CD4-positive, CD25-positive, alpha-beta regulatory T cell (primary cell): ENCODE measurements at regions not wholly inside any gene's neighbourhood (a gene's known extent, or its start where the extent isn't known, plus 50 kb on each side); places are given as distances from the start of the nearest gene placed in this dataset.
"Not testable (repeated sequence)": the region's sequence is repeated elsewhere in the genome, so short reads cannot be mapped to it uniquely, and the experiment has no call there.

Experiments
- ATAC-seq, 2 donors: fragments of 150-1000 bp; cut with Tn5 transposase; one replicate each; pipeline ENCODE4 v1.10.0; 2021; ENCODE audit warnings: low read depth in 2 of 2, moderate number of reproducible peaks in 2 of 2, moderate library complexity in 1 of 2
- DNase-seq, 3 donors: peaks; one replicate each; pipeline versions ENCODE4 v3.0.0 to v3.0.0-alpha.2; 2012 to 2022; ENCODE audit warnings: mixed read lengths in 1 of 3
- H3K27ac ChIP-seq: one replicate; pipeline ENCODE4 v1.7.0; 2013; ENCODE audit warnings: mild to moderate bottlenecking, low read length; ENCODE audit not compliant: insufficient read depth, poor library complexity, severe bottlenecking
- H3K27me3 ChIP-seq: one replicate; pipeline ENCODE4 v1.7.0; 2013; ENCODE audit warnings: low read length; ENCODE audit not compliant: control insufficient read depth, insufficient read depth
- H3K36me3 ChIP-seq: one replicate; pipeline ENCODE4 v1.7.0; 2013; ENCODE audit warnings: mild to moderate bottlenecking, low read length, moderate library complexity; ENCODE audit not compliant: control insufficient read depth, insufficient read depth
- H3K4me1 ChIP-seq: 2 replicates; pipeline ENCODE4 v1.7.0; 2013; ENCODE audit warnings: mild to moderate bottlenecking, low read length; ENCODE audit not compliant: insufficient read depth, control insufficient read depth, poor library complexity, severe bottlenecking
- H3K4me3 ChIP-seq: one replicate; pipeline ENCODE4 v1.7.0; 2013; ENCODE audit warnings: low read depth, mild to moderate bottlenecking, low read length, moderate library complexity
- H3K9me3 ChIP-seq, 2 experiments: 1 replicate in 1 of 2; 2 replicates in 1 of 2; pipeline ENCODE4 v1.7.0; 2013; ENCODE audit warnings: low read length in 2 of 2, mild to moderate bottlenecking in 1 of 2, moderate library complexity in 1 of 2; ENCODE audit not compliant: control insufficient read depth in 2 of 2
- H3K27ac Mint-ChIP-seq, 3 donors: one replicate each; pipeline ENCODE4 v1.8.0; 2020 to 2022; ENCODE audit warnings: mild to moderate bottlenecking in 3 of 3, mixed read lengths in 3 of 3, moderate library complexity in 2 of 3
- H3K27me3 Mint-ChIP-seq: one replicate; pipeline ENCODE4 v1.8.0; 2022; ENCODE audit warnings: mild to moderate bottlenecking, mixed read lengths
- H3K36me3 Mint-ChIP-seq: one replicate; pipeline ENCODE4 v1.8.0; 2020; ENCODE audit warnings: mixed read lengths
- H3K4me1 Mint-ChIP-seq, 4 donors: one replicate each; pipeline ENCODE4 v1.8.0; 2020 to 2022; ENCODE audit warnings: mixed read lengths in 4 of 4, mild to moderate bottlenecking in 1 of 4
- H3K4me3 Mint-ChIP-seq, 4 donors: one replicate each; pipeline ENCODE4 v1.8.0; 2020 to 2022; ENCODE audit warnings: mild to moderate bottlenecking in 4 of 4, mixed read lengths in 4 of 4, moderate library complexity in 3 of 4
- H3K9me3 Mint-ChIP-seq, 7 donors: one replicate each; pipeline ENCODE4 v1.8.0; 2020 to 2022; ENCODE audit warnings: mixed read lengths in 7 of 7, mild to moderate bottlenecking in 3 of 7, moderate library complexity in 2 of 7

DNA sequence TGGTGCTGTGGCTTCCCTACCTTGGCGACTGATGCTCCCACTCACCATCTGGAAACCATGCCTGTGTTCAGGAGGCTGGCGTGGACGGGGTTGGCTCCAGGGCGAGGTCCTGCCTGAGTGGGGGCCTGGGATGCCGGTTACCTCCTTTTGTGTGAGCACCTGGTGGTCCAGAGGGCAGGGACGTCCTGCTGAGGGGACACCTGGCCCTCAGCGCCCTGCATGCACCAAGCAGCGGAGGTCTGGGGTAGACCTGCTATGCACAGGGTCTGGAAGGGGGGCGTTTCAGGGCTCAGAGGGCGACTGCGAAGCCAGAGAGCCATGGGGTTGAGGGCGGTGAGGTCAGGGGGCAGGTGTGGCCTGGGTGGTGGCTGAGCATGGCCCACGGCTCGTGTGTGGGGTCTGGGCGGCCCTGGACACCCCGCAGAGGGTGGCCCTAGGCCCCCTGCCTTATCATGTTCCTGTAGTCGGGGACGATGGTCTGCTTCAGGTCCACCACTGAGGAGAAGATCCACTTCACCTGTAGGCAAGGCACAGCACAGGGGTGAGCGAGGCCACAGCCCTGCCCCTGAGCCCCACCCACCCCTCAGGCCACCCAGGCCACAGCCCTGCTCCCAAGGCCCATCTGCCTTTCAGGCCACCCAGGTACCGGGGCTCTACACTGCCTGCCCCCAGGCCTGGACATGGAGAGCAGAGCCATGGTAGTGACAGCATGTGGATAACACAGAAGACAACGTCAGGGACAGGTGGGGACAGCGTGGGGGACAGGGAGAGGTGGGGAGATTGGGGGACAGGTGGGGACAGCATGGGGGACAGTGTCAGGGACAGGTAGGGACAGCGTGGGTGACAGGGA is 95.3 kb downstream of the TMEM121 start:
- not testable (repeated sequence) for DNase-seq

DNA sequence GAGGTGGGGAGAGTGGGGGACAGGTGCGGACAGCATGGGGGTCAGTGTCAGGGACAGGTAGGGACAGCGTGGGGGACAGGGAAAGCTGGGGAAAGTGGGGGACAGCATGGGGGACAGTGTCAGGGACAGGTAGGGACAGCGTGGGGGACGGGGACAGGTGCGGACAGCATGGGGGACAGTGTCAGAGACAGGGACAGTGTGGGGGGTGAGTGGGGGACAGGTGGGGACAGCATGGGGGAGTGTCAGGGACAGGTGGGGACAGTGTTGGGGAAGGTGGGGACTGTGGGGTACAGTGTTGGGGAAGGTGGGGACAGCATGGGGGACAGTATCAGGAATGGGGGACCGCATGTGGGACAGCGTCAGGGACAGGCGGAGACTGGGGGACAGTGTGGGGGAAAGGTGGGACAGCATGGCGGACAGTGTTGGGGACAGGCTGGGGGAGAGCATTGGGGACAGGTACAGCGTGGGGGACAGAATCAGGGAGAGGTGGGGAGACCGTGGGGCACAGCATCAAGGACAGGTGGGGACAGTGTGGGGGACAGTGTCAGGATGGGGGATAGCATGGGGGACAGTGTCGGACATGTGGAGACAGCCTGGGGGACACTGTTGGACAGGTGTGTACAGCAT is 96.1 kb downstream of the TMEM121 start:
- ATAC-seq, result peak in 1 of 2 donors; percentile 24
- no peaks in the 10 kb centered on the region for H3K27me3 Mint-ChIP-seq
- no peaks in the 10 kb centered on the region for H3K36me3 Mint-ChIP-seq
- H3K27ac ChIP-seq, result no peak overlapping the region
- no peaks in the 10 kb centered on the region for H3K9me3 Mint-ChIP-seq
- H3K27ac Mint-ChIP-seq, result no peak overlapping the region
- no peaks in the 10 kb centered on the region for H3K4me1 Mint-ChIP-seq
- no peaks in the 10 kb centered on the region for H3K36me3 ChIP-seq
- no peak overlapping the region for H3K4me3 ChIP-seq
- no peaks in the 10 kb centered on the region for H3K27me3 ChIP-seq
- no peaks in the 10 kb centered on the region for H3K9me3 ChIP-seq
- no peak overlapping the region for H3K4me3 Mint-ChIP-seq
- H3K4me1 ChIP-seq, result no peaks in the 10 kb centered on the region
- no peak for DNase-seq

More for the DNA sequence above, 95.3 kb downstream of the TMEM121 start:
- not testable (repeated sequence) for H3K36me3 Mint-ChIP-seq, H3K9me3 ChIP-seq, H3K27ac Mint-ChIP-seq, H3K27me3 ChIP-seq, H3K4me3 ChIP-seq, H3K4me1 Mint-ChIP-seq, H3K4me3 Mint-ChIP-seq, ATAC-seq, H3K27me3 Mint-ChIP-seq, H3K4me1 ChIP-seq, H3K27ac ChIP-seq, H3K9me3 Mint-ChIP-seq, H3K36me3 ChIP-seq

DNA sequence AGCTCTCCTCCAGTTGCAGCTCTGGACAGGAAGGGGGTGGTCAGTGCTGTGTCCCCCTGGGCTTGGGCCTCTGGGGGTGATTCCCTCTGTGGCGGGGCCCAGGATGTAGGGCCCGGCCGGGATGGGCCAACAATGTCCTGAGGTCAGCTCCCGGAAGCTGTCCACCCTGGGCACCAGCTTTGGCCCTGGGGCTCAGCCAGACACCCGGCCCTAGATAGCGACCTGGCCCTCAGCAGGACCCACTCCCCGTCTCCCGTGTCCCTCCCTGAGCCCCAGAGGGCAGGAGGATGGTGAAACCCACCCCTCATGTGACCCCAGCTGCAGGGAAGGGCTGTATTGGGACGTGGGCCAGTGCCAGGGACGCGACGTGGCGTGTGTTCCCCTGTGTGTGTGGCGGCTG is 96.8 kb downstream of the TMEM121 start:
- H3K27me3 ChIP-seq, H3K4me1 ChIP-seq, H3K4me1 Mint-ChIP-seq, H3K27ac Mint-ChIP-seq, H3K4me3 Mint-ChIP-seq, H3K36me3 ChIP-seq, DNase-seq, H3K9me3 Mint-ChIP-seq, H3K9me3 ChIP-seq, H3K27me3 Mint-ChIP-seq, H3K36me3 Mint-ChIP-seq, ATAC-seq, H3K4me3 ChIP-seq, H3K27ac ChIP-seq: not testable (repeated sequence)

DNA sequence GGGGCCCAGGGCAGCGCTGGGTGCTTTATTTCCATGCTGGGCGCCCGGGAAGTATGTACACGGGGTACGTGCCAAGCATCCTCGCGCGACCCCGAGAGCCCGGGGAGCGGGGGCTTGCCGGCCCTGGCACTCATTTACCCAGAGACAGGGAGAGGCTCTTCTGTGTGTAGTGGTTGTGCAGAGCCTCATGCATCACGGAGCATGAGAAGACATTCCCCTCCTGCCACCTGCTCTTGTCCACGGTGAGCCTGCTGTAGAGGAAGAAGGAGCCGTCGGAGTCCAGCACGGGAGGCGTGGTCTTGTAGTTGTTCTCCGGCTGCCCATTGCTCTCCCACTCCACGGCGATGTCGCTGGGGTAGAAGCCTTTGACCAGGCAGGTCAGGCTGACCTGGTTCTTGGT is 98.0 kb downstream of the TMEM121 start:
- H3K9me3 ChIP-seq, H3K4me3 ChIP-seq, H3K9me3 Mint-ChIP-seq, H3K4me1 ChIP-seq, H3K27me3 ChIP-seq, H3K27ac ChIP-seq, H3K36me3 ChIP-seq, H3K27ac Mint-ChIP-seq, DNase-seq, H3K4me1 Mint-ChIP-seq, H3K27me3 Mint-ChIP-seq, H3K36me3 Mint-ChIP-seq, H3K4me3 Mint-ChIP-seq, ATAC-seq: not testable (repeated sequence)

DNA sequence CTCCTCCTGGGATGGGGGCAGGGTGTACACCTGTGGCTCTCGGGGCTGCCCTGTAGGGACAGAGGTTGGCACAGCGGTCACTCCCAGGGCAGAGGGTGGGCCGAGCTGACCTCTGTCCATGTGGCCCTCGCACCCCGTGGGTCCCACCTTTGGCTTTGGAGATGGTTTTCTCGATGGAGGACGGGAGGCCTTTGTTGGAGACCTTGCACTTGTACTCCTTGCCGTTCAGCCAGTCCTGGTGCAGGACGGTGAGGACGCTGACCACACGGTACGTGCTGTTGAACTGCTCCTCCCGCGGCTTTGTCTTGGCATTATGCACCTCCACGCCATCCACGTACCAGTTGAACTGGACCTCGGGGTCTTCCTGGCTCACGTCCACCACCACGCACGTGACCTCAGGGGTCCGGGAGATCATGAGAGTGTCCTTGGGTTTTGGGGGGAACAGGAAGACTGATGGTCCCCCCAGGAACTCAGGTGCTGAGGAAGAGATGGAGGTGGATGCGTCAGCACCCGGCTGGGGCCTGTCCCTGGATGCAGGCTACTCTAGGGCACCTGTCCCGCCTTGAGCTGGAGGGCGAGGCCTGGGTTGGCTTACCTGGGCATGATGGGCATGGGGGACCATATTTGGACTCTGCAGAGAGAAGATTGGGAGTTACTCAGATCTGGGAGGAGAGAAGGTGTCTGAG is 98.5 kb downstream of the TMEM121 start:
- H3K9me3 Mint-ChIP-seq, H3K4me3 ChIP-seq, DNase-seq, H3K27ac Mint-ChIP-seq, H3K4me3 Mint-ChIP-seq, H3K36me3 ChIP-seq, H3K27me3 Mint-ChIP-seq, H3K36me3 Mint-ChIP-seq, H3K9me3 ChIP-seq, H3K4me1 ChIP-seq, H3K4me1 Mint-ChIP-seq, H3K27ac ChIP-seq, H3K27me3 ChIP-seq, ATAC-seq: not testable (repeated sequence)

DNA sequence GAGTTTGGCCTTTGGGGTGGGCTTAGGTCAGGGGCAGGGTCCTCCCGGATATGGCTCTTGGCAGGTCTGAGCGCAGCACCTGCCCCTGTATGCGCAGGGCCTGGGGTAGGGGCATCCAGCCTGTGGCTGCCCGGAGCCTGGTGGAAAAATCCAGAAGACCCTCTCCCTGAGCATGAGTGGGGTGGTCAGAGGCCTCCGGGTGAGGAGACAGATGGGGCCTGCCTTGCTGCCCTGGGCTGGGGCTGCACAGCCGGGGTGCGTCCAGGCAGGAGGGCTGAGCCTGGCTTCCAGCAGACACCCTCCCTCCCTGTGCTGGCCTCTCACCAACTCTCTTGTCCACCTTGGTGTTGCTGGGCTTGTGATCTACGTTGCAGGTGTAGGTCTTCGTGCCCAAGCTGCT is 99.1 kb downstream of the TMEM121 start:
- not testable (repeated sequence) for H3K4me3 ChIP-seq, H3K9me3 ChIP-seq, H3K27ac Mint-ChIP-seq, H3K27me3 ChIP-seq, H3K36me3 Mint-ChIP-seq, H3K9me3 Mint-ChIP-seq, H3K4me3 Mint-ChIP-seq, H3K4me1 ChIP-seq, H3K36me3 ChIP-seq, ATAC-seq, H3K27ac ChIP-seq, DNase-seq, H3K27me3 Mint-ChIP-seq, H3K4me1 Mint-ChIP-seq

DNA sequence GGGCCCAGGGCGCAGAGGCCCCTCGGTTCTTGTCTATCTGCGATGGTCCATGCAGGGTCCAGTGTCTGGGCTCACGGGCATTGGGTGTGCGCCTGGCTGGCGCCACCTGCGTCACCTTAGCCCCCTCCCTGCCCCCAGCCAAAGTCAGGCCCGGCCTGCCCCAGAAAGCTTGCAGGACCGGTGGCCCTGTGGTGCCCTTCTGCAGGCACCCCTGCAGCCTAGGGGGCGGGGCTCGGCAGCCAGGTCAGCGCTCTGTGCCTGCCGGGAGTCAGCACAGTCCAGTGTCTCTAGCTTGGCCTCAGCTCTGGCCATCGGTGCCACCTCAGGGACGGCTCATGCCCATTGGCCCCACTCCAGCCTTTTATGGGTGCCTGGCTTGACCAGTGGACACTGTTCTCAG is 99.7 kb downstream of the TMEM121 start:
- H3K27me3 ChIP-seq, H3K9me3 Mint-ChIP-seq, H3K4me1 ChIP-seq, H3K27ac Mint-ChIP-seq, DNase-seq, H3K4me3 Mint-ChIP-seq, H3K4me1 Mint-ChIP-seq, H3K36me3 ChIP-seq, H3K9me3 ChIP-seq, H3K27ac ChIP-seq, H3K27me3 Mint-ChIP-seq, H3K36me3 Mint-ChIP-seq, ATAC-seq, H3K4me3 ChIP-seq: not testable (repeated sequence)

DNA sequence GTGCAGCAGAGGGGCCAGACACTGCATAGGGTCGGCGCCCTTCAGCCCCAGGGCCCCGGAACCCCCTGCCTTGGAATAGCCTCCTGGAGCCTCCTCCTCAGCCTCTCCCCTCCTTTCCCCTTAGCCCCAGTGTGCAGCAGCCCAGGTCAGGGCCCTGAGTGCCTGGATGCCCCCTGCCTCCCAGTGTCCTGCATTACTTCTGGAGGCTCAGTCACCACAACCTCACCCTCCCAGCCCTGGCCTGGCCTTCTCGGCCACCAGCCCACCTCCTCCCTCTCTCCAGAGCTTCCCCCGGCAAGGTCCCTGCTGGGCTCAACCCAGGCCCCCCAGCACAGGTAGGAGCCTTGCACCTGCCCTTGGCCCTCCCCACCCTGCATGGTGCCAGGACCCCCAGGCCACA is 100.3 kb downstream of the TMEM121 start:
- not testable (repeated sequence) for H3K4me3 ChIP-seq, H3K36me3 Mint-ChIP-seq, H3K9me3 Mint-ChIP-seq, ATAC-seq, H3K9me3 ChIP-seq, H3K27ac ChIP-seq, H3K4me1 ChIP-seq, H3K4me3 Mint-ChIP-seq, H3K27me3 ChIP-seq, H3K36me3 ChIP-seq, H3K27me3 Mint-ChIP-seq, H3K4me1 Mint-ChIP-seq, DNase-seq, H3K27ac Mint-ChIP-seq
